ENCODE measurements at regions not wholly inside any gene's neighbourhood (a gene's known extent, or its start where the extent isn't known, plus 50 kb on each side); places are given as distances from the start of the nearest gene placed in this dataset.

DNA sequence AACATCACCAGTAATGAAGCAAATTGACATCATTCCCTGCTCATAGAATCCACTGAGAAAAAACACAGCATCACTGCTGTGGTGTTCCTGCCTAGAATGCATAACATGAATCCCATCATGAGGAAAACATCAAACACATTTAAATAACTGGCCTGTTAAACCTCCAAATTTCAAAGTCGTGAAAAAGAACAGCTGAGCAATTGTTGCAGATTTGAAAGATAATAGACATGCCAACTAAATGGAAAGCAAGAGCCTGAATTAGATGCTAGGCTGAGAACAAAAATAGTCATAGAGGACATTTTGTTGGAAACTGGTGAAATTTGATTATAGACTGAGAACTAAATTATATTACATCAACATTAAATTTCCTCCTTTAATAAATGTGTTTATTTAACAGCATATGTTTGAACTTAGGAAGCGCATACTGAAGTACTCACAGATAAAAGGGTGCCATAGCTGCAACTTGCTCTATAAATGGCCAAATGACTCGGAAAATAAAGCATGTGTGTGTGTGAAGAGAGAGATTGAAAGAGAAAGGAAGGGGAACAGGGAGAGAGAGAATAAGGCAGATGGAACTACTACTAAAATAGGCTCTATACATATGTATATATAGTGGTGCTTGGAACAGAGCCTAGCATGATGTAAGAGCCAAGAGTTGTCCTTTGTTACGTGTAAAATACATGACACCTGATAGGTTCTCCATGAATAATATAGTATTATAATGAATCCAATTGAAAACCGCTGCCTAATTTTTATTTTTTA is 305.0 kb upstream of the MON1B start:
- no peak for DNase-seq (ENCODE audit: low read depth)
- TF ChIP-seq, protein P1, sequence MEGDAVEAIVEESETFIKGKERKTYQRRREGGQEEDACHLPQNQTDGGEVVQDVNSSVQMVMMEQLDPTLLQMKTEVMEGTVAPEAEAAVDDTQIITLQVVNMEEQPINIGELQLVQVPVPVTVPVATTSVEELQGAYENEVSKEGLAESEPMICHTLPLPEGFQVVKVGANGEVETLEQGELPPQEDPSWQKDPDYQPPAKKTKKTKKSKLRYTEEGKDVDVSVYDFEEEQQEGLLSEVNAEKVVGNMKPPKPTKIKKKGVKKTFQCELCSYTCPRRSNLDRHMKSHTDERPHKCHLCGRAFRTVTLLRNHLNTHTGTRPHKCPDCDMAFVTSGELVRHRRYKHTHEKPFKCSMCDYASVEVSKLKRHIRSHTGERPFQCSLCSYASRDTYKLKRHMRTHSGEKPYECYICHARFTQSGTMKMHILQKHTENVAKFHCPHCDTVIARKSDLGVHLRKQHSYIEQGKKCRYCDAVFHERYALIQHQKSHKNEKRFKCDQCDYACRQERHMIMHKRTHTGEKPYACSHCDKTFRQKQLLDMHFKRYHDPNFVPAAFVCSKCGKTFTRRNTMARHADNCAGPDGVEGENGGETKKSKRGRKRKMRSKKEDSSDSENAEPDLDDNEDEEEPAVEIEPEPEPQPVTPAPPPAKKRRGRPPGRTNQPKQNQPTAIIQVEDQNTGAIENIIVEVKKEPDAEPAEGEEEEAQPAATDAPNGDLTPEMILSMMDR (IDR thresholded peaks at IDR 0.05; ENCODE audit: insufficient read depth, low read depth, low read length, missing control alignments) = no peak
- no peak overlapping the region for H3K4me3 ChIP-seq (ENCODE audit: low read length)

DNA sequence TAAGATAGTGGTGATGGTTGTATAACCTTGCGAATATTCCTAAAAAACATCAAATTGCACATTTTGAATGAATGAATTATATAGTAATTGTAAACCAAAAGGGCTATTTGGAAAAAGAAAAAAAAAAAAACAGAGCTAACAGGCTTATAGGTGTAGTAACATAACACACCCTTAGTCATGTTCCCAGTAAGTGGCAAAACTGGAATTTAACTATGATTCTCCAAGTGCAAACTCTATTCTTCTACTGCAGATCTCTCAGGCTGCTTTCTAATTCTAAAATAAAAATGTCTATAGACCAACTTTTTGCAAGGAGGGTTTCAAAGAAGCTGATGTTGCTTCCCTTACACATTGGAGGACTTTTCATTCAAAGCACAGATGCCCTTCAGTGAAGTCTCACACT is 293.2 kb upstream of the MON1B start:
- H3K4me3 ChIP-seq (ENCODE audit: low read length) = no peak overlapping the region
- DNase-seq (ENCODE audit: low read depth) = peak; percentile 55
- TF ChIP-seq, protein P1 (IDR thresholded peaks at IDR 0.05; ENCODE audit: insufficient read depth, low read depth, low read length, missing control alignments) = no peak

DNA sequence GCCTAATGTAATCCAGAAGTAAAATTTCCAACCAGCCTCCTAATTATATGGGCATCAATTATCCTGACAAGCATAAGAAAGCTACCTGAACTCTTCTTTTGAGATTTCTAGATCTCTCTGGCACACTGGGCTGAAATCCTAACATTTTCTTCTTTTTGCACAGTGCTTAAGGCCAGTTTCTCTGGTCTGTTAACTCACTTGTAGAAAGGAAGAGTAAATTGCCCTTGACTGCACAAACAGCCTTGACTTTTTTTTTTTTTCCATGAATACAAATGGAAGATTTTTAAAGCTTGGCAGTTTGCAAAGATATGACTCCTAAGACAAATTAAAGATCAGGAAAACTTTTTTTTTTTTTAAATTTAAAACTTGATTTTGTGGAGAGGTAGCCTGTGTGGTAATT is 291.2 kb upstream of the MON1B start:
- TF ChIP-seq, protein P1 (IDR thresholded peaks at IDR 0.05; ENCODE audit: insufficient read depth, low read depth, low read length, missing control alignments) = no peak

DNA sequence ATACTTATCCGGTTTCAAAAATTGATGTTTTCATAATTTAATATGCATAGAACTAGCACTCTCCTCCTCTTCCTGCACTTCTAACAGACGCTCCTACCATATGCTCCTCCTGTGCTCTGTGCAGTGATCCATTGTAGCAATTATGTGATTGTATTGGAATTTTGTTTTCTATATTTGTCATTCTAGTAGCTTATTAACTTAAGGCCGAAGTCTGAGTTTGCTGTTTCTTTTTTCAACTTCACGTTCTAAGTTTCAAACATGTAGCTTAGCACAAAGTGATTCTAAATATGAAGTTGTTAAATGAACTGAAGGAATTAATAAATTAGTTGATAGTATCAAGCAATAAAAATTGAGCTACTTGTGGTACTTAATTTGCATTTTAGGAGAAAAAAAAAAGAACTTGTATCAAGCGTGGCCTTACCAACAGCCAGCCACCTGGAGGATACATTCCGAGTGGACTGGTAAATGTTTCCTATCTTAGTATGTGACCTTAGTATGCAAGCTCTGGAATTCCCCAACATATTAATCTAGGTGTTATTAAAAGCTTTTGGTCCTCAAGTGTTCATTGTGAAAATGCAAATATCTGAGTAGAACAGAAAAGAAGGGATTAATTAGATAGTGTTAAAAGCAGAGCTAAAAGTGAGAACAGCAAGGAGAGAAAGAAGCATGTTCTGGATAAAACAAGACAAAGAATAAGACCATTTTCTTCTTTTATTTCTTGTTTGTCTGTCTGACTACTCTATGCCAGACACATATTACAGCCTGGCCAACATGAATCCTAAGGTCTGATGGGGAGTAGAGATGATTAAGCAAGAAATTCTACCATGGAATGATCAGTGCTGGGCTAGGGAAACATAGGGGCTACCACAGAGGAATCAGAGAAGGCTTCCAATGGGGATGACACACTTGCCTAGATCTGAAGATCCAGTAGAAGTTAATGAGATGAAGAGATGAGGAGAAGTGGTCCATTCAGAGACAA is 290.4 kb upstream of the MON1B start:
- DNase-seq (ENCODE audit: low read depth) = no peak
- TF ChIP-seq, protein P1 (IDR thresholded peaks at IDR 0.05; ENCODE audit: insufficient read depth, low read depth, low read length, missing control alignments) = no peak
- H3K4me3 ChIP-seq (ENCODE audit: low read length) = no peak overlapping the region

More for the DNA sequence above, 291.2 kb upstream of the MON1B start:
- no peak for DNase-seq (ENCODE audit: low read depth)
- H3K4me3 ChIP-seq (ENCODE audit: low read length) = no peak overlapping the region

DNA sequence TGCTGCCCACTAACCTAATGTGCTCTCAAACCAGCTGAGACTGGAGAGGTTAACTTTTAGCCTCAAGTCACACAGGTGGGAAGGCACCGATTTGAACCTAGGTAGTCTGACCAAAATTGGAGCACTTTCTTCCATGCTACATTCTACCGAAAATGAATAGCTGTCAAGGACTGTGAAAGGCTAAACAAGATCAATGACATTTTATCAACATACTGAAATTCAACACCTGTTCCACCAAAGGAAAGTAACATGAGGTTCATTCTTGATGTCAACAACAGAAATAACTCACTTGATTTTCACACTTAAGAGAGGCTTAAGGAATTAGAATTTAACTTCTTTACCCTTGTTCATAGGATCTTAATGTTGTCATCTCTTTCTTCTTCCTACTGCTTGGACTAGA is 284.4 kb upstream of the MON1B start:
- TF ChIP-seq, protein P1 (IDR thresholded peaks at IDR 0.05; ENCODE audit: insufficient read depth, low read depth, low read length, missing control alignments) = no peak
- H3K4me3 ChIP-seq (ENCODE audit: low read length) = no peak overlapping the region
- no peak for DNase-seq (ENCODE audit: low read depth)

DNA sequence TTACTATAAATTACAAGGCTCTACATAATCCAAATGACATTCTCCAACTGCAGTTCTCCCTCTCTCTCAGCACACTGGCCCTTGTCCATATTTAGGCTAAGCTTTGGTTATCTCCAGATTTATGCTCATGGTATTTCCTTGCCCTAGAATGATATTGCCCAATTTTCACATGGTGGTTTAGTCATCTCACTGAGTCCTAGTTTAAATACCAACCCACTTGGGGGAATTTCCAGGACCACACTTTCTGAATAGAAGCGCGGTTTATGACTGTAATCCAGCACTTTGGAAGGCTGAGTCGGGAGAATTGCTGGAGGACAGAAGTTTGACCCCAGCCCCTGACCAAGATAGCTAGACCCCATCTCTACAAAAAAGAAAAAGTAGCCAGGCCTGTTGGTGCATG is 280.1 kb upstream of the MON1B start:
- peak; percentile 70 for DNase-seq (ENCODE audit: low read depth)
- H3K4me3 ChIP-seq (ENCODE audit: low read length) = no peak overlapping the region
- TF ChIP-seq, protein P1 (IDR thresholded peaks at IDR 0.05; ENCODE audit: insufficient read depth, low read depth, low read length, missing control alignments) = no peak
